NCI-H1092 treated with DMSO at 0.1 percent for 48 hours (cell line): ENCODE measurements at regions not wholly inside any gene's neighbourhood (a gene's known extent, or its start where the extent isn't known, plus 50 kb on each side); places are given as distances from the start of the nearest gene placed in this dataset.
A peak's percentile ranks its signal among the peaks of the same experiment; 100 is the strongest.
"Not testable (repeated sequence)": the region's sequence is repeated elsewhere in the genome, so short reads cannot be mapped to it uniquely, and the experiment has no call there.

ENCODE experiments used
- DNase-seq: peaks from one replicate; lab custom pipeline; 2025; lab: John Stamatoyannopoulos, UW

DNA sequence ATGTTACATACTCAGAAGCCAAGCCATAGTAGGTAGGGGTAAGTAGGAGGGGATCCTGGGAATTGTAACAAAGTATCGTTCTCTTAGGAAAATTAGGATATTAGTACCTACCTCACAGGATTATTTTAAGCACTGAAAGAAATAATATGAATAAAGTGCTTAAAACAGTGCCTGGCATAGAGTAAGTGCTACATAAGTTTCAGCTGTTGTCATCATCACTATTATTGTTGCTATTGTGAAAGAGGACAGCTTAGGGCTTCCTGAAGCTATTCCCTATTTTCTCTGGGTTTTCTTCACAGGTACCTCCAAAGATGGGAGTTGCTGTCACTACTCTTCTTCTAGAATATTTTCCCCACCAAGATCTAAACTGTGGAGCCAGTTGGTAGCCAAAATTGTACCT lies 443.7 kb upstream of the FGF16 start:
- no peak for DNase-seq

DNA sequence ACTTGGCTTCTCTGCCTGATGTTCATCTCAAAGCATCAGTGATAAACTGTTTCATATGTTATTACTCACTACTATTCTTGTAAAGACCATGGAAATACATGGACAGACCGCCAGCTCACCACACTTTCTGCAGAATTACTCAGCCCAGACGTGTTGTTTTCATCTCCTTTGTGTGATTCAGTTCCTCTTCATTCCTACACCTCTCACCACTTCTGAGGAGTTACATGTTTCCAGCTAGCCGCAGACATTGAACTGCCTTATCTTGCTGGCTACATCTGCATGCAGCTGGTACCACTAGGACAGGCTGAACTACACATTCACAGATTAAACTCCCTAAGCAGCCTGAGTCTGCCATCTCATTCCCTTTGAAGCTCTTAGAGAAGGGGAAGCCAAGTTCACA lies 443.2 kb upstream of the FGF16 start:
- DNase-seq = no peak

DNA sequence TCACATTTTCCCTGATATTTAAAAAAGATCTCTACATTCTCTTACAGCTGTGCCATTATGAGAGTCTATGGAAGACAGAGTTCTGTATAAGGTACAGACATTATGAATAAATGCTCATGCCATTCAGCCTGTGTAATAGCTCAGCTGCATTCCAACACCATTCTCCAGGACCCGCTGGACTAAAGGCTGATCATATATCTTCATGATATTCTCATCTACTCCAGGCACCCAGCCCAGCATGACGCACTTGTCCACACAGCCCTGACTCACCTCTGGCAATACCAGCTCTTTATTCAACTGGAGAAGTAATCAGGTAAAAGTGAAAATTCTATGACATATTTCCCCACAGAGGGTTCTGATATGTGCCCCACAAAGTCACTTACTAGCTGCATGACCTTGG lies 437.5 kb upstream of the FGF16 start:
- no peak for DNase-seq

DNA sequence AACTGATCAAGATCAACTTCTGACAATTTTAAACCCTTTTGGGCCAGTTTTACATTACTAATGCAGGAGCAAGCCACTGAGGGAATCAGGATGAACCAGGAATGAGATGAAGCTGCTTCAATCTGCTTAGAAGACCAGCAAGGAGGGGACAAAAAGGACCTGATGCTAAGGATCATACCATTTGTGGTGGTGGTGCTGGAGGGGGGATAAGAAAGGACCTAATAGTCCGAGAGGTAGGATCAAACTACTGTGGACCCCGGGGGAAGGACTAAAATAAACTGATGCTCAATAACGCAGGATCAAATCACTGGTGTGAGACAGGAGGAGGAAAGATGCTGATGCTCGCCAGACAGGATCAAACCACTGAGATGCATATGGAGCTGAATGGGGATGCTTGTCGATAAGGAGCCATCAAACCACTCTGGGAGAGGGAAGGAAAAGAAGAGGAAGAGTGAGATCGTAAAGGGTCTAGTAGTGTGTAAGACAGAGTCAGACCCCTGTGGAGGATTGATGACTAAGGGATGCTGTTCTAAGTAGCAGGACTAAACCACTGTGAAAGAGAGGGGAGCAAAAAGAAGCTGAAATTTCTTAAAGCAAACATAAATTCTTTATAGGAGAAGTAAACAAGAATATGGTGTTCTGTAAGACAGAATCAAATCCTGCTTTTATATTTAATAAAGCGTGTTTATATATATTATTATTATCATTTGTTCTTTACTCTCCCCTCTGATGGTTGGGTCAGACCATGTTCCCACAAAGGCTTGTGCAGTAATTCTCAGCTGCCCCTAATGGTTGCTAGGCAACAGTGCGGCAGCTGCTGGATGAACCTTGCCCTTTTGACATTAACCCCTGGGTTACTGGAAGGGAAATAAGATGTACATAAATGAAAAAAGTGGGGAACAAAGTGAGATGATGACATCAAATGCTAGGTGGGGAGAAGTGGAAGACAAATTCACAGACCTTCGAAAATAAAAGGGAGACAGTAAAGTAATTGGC lies 432.5 kb upstream of the FGF16 start:
- peak; percentile 24 for DNase-seq

DNA sequence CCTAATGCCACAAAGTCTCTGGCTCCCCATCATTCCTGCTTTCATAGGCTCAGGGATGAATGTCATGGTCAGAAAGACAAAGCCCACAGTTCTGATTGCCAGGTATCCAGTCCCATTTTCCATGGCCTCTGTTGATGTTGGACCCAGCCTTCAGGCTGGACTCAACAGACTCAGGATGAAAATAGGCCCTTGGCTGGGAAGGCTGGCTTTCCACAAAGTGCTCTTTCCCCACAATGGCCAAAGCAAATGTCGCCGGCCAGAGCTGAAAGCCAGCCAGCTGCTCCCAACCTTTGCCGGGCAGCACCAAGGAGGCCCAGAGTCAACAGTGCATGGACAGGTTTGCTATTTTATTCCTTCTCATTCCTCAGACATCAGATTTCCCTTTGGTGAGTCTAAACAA lies 430.1 kb upstream of the FGF16 start:
- DNase-seq = no peak

DNA sequence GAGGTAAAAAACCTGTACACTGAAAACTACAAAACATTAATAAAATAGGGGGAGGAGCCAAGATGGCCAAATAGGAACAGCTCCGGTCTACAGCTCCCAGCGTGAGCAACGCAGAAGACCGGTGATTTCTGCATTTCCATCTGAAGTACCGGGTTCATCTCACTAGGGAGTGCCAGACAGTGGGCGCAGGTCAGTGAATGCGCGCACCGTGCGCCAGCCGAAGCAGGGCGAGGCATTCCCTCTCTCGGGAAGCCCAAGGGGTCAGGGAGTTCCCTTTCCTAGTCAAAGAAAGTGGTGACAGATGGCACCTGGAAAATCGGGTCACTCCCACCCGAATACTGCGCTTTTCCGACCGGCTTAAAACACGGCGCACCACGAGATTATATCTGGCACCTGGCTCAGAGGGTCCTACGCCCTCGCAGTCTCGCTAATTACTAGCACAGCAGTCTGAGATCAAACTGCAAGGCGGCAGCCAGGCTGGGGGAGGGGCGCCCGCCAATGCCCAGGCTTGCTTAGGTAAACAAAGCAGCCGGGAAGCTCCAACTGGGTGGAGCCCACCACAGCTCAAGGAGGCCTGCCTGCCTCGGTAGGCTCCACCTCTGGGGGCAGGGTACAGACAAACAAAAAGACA lies 400.9 kb upstream of the FGF16 start:
- DNase-seq = not testable (repeated sequence)

DNA sequence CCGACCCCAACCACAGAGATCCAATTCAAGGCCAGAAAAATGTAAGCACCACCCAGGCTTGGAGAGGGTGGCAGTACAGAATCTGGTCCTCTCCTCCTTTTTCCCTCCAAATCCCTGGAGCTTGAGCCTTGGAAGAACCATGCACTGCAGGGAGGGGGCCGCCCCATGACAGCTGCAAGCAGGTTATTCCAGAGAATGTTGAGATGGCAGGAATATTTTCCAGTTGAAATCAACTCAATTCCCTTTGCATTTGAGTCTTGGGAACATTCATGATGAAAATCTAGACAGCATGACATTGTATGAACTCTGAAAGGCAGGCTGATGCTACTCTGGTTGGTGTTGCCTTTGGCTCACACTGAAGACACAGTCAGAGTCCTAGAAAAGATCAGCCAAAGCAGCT lies 386.6 kb upstream of the FGF16 start:
- DNase-seq = no peak

DNA sequence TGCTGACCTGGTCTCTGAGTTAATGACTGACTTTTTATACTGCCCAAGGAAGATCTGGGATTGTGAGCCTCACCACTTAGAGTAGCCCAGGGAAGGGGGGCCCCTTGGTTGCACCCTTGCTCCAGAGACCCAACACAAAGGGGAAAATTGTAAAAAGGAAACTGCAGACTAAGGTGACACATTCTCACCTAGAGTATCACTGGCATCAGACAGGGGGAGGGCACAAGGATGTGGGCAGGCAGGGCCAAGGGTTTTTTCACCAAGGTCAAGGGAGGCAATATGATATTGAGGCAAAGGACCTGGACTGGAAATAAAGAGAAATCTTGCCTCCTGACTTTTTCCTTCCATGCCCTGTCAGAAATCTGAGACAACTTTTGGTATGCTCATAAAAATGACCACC lies 386.2 kb upstream of the FGF16 start:
- DNase-seq = no peak

DNA sequence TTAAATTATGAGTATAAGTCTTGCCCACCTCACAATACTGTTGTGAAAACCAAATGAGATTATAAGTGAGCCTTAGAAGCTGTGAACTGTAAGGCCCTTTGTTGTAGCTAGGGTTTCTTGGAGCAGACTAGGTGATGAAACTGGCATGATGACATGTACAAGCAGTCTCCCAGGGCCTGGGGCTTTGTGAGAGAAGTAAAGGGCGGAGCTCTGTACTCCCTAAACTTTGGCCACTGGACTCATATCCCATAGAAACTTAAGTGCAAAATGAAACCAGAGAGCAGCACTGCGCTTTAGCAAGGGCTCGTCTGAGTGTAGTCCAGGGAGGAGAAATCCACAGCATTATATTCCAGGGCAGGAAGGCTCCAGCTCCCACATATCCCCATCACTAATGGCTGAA lies 385.6 kb upstream of the FGF16 start:
- no peak for DNase-seq

DNA sequence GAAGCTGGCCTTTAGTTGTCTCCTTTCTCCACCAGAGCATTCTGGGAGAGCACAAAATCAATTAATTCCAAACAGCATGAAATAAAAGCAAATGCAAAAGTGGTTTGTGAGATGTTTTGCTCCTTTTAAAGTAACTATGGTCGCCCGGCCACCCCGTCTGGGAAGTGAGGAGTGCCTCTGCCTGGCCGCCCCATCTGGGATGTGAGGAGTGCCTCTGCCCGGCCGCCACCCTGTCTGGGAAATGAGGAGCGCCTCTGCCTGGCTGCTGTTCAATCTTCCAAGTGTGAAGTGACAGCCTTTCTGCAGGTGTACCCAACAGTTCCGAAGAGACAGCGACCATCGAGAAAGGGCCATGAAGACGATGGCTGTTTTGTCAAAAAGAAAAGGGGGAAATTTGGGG lies 381.3 kb upstream of the FGF16 start:
- no peak for DNase-seq

DNA sequence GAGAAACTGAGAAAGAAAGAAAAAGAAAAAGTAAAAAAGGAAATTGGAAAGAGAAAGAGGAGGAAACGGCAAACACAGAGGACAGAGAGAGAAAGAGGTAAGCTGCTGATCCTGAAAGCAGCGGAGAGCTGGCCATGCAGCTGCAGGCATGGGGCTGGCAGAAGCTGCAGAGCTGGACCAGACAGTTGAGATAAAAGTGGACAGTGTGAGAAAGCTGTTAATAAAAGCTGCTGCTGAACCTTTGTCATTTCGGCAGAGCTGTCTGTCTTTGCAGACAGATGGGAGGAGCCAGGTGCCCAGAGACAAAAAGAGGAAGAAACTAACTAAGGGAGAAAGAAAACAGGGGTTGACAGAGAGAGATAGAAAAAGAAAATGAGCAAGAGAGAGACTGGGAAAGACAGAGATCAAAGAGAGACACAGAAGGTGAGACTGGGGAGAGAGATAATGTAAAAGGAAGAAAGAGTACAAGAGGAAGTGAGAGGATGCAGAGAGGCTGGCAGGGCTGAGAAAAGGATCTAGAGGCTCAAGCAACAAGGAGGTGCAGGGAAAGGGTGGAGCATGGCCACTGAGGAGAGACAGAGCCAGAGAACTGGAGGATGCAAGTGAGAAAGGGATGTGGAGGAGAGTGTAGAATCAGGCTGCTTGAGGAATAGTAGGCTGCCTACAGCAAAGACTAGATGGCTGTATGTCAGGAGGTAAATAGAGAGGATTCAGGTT lies 376.8 kb upstream of the FGF16 start:
- no peak for DNase-seq

DNA sequence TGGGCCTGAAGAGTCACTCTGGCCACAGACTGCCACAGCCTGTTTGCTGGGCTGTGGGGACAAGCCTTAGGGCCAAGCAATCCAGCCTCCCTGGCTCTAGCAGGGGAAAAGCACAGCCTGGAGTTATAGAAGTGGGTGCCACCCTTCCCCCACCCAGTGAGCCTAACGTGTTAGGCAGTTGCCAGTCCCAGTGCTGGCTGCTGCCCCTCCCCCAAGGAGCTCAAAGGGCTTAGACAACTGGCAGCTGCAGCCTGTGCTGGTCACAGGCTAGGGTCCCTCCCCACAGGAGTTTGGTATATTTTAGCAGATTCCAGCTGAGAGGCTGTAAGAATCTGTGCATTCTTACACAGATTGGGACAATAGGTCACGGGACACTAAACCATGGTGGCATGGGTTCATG lies 370.3 kb upstream of the FGF16 start:
- no peak for DNase-seq

DNA sequence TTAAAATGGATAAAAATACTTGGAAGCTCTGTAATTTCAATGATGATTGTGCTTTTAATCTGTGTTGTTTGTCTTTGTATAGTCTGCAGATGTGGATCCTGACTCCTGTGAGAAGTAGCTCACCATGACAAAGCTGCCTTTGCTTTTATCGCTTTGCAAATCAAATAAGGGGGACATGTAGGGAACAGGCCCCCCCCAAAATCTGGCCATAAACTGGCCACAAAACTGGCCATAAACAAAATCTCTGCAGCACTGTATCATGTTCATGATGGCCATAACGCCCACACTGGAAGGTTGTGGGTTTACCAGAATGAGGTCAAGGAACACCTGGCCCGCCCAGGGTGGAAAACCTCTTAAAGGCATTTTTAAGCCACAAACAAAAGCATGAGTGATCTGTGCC lies 366.0 kb upstream of the FGF16 start:
- not testable (repeated sequence) for DNase-seq

DNA sequence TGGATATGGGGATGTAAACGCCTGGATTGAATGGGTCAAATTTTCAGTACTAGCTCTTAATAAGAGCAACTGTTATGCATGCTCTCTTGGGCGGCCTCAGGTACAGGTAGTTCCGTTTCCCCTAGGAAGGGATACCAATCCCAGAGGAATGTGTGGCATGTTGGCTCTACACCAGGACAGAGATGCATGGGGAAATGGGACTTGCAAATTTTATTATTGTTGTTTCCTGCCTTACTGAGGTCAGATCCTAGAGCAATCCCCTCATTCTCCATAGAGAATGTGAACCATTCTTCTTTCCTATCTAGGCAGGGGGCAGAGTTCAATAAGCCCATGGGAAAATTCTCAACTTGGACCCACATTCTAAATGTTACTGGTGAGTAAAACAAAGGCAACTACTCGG lies 361.8 kb upstream of the FGF16 start:
- no peak for DNase-seq

DNA sequence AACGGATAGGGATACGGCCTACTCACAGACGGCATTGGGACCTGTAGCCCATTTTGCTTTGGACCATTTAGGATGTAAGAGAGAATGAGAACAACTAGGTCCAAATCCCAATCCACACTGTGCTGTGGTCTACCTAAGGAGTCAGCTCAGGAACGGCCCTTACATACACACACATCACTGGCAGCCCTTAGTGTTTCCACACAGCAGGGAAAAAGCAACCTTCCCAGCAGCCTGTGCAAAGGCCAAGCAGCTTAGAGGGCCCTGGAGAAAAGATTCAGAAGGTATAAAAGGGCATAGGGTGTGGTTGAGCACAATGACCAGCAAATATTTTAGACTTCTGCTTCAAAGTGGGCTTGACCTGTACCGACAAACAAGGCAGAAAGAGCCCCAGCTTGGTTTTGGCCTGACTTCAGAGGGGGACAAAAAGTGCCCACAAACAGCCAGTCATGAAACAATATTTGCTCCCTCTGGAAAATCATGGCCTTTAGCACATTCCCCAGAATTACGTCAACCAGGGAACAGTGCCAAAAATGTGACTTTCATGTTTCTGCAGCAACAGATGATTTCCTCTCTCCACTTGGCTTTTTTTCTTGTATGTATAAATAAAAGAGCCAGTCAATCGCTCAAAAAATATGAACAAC lies 359.5 kb upstream of the FGF16 start:
- no peak for DNase-seq

DNA sequence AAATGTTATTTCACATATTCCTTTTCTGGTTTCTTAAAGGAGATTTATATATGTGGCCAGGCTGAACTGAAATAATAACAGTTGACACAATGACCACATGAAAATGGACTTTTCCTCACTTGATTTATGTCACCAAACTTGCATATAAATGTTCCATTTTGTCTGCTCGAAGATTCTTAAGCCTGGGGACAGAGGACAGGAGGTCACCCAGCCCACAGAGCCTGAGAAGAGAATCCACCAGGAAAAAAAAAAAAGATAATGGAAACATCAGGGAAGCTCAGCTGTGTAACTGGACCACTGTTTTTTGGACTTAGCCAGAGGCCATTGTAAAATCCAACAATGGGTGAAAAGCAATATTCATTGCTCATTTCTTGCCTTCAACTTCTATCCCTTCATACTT lies 359.0 kb upstream of the FGF16 start:
- DNase-seq = no peak

DNA sequence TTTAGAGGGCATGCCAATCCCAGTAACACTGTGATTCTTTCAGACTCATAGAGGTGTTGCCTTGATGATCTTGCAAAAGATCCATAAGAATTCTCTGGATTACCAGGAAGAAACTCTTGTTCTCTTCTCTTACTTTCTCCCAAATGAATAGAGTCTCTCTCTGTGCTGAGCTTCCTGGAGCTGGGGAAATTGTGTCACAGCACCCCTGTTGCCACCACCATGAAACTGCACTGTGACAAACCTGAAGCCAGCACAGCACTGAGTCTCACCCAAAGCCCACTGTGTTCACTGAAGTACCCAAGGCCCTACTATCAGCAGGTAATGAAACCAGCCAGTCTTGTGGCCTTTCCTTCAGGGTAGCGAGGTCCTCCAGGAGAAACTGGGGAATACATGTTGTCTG lies 332.7 kb upstream of the FGF16 start:
- no peak for DNase-seq

DNA sequence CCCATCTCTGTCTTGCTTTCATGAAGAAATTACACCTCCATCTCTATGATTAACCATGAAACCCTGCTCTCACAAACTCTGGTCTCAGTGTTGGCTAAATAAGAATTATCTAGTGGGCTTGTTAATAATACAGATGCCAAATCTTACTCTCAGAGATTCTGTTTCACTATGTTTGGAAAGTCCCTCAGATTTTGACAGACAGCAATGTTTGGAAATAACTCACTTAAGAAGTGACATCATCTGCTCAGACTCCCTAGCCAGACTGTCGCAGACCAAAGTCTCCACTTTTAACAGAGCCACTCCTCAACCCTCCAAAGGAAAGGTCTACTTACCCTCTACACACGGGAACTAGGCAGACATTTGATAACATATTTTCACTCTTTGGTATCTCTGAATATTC lies 328.5 kb upstream of the FGF16 start:
- DNase-seq = no peak

DNA sequence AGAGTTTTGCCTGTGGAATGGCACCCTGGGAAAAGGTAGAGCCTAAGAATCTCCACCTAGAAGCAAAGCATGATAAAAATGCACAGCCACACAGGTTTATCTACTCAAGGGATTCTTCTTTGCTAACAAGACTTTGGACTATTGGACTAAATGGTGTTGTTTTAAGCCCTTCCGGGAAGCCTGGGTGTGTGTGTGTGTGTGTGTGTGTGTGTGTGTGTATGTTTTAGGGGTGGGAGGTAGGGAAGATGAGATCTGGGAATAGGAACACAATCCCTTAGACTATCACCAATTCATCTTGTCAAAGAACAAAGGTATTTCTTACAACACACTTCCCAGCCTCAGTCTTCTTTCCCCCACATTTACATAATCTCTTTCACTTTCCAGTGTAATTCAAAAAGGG lies 327.5 kb upstream of the FGF16 start:
- no peak for DNase-seq

DNA sequence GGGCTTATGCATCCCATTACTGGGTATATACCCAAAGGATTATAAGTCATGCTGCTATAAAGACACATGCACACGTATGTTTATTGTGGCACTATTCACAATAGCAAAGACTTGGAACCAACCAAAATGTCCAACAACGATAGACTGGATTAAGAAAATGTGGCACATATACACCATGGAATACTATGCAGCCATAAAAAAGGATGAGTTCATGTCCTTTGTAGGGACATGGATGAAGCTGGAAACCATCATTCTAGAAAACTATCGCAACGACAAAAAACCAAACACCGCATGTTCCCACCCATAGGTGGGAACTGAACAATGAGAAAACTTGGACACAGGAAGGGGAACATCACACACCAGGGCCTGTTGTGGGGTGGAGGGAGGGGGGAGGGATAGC lies 323.3 kb upstream of the FGF16 start:
- DNase-seq = not testable (repeated sequence)

DNA sequence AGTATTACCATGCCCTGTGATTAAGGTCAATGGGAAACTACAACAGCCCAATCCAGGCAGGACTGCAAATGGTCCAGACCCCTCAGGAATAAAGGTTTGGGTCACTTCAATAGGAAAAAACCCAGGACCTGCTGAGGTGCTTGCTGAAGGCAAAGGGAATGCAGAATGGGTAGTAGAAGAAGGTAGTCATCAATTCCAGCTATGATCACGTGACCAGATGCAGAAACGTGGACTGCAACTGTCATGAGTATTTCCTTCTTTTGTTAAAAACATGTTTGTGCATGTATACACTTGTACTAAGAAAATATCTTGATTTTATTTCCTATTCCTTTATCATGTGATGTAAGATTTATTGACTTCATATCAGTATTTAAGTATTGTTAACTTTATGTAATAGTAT lies 319.6 kb upstream of the FGF16 start:
- DNase-seq = not testable (repeated sequence)

DNA sequence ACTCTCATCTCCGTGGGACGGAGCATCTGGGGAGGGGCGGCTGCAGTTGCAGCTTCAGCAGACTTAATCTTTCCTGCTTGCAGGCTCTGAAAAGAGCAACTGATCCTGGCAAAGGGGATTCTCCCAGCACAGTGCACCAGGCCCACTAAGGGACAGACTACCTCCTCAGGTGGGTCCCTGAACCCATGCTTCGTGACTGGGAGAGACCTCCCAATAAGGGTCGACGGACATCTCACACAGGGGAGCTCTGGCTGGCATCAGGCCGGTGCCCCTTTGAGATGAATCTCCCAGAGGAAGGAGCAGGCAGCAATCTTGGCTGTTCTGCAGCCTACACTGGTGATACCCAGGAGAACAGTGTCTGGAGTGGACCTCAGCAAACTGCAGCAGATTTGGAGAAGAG lies 303.3 kb upstream of the FGF16 start:
- DNase-seq = no peak
